OCI-LY1 (cell line): ENCODE measurements at regions not wholly inside any gene's neighbourhood (a gene's known extent, or its start where the extent isn't known, plus 50 kb on each side); places are given as distances from the start of the nearest gene placed in this dataset.

Source experiments
- H2AFZ ChIP-seq: fragments of 200-600 bp; sonication (generic), shearing (Covaris generic); 2 replicates; pipeline ENCODE4 v1.6.0; 2014; ENCODE audit warnings: antibody characterized with exemption, mild to moderate bottlenecking, low read length
- H3F3A ChIP-seq: fragments of 200-600 bp; sonication (generic), shearing (Covaris generic); 2 replicates; pipeline ENCODE4 v1.6.0; 2014; ENCODE audit warnings: mild to moderate bottlenecking, antibody characterized with exemption, low read length, moderate library complexity; ENCODE audit not compliant: insufficient read depth
- H3K27ac ChIP-seq: fragments of 200-600 bp; sonication (generic); 2 replicates; pipeline ENCODE4 v1.5.1; 2014; ENCODE audit warnings: low read length, mixed run types, mild to moderate bottlenecking, low read depth; ENCODE audit not compliant: poor library complexity, severe bottlenecking
- H3K27me3 ChIP-seq: fragments of 200-600 bp; sonication (generic); 2 replicates; pipeline ENCODE4 v1.6.0; 2014; ENCODE audit warnings: antibody characterized with exemption, mild to moderate bottlenecking, low read length, moderate library complexity; ENCODE audit not compliant: insufficient read depth
- H3K36me3 ChIP-seq: fragments of 200-600 bp; sonication (generic); 2 replicates; pipeline ENCODE4 v1.6.1; 2014; ENCODE audit warnings: mild to moderate bottlenecking, antibody characterized with exemption, low read length, moderate library complexity, mixed read lengths; ENCODE audit not compliant: insufficient read depth
- H3K4me1 ChIP-seq: fragments of 200-600 bp; sonication (generic); 2 replicates; pipeline ENCODE4 v1.5.1; 2014; ENCODE audit warnings: mild to moderate bottlenecking, low read length, moderate library complexity; ENCODE audit not compliant: insufficient read depth, severe bottlenecking
- H3K4me2 ChIP-seq: fragments of 200-600 bp; sonication (generic), shearing (Covaris generic); 2 replicates; pipeline ENCODE4 v1.6.1; 2014; ENCODE audit warnings: low read length
- H3K4me3 ChIP-seq: fragments of 200-600 bp; sonication (generic); 2 replicates; pipeline ENCODE4 v1.5.1; 2014; ENCODE audit warnings: low read length, low read depth, mild to moderate bottlenecking, mixed read lengths; ENCODE audit not compliant: poor library complexity, severe bottlenecking
- H3K79me2 ChIP-seq: fragments of 200-600 bp; shearing (Covaris generic); 2 replicates; pipeline ENCODE4 v1.6.1; 2016; ENCODE audit warnings: mixed run types, low read length, mixed read lengths; ENCODE audit not compliant: insufficient read depth
- H3K9ac ChIP-seq: fragments of 200-600 bp; sonication (generic), shearing (Covaris generic); 2 replicates; pipeline ENCODE4 v1.6.1; 2014; ENCODE audit warnings: mild to moderate bottlenecking, low read length, mixed read lengths
- H3K9me2 ChIP-seq: fragments of 200-600 bp; sonication (generic), shearing (Covaris generic); 2 replicates; pipeline ENCODE4 v1.6.1; 2014; ENCODE audit warnings: low read depth, mild to moderate bottlenecking, low read length, mixed read lengths
- H3K9me3 ChIP-seq: fragments of 200-600 bp; shearing (Covaris generic); 2 replicates; pipeline ENCODE4 v1.6.1; 2014; ENCODE audit warnings: low read length, mixed read lengths
- H4K20me1 ChIP-seq: fragments of 200-600 bp; sonication (generic), shearing (Covaris generic); 2 replicates; pipeline ENCODE4 v1.6.0; 2016; ENCODE audit warnings: mild to moderate bottlenecking, low read length; ENCODE audit not compliant: insufficient read depth
- EZH2 ChIP-seq: fragments of 200-600 bp; sonication (generic), shearing (Covaris generic); IDR thresholded peaks from 2 replicates; pipeline ENCODE4 v1.8.0; 2017; ENCODE audit warnings: borderline replicate concordance, mixed run types, mild to moderate bottlenecking, antibody characterized with exemption, low read length, moderate library complexity, mixed read lengths
- TF ChIP-seq, protein P1 (sequence below): fragments of 200-600 bp; sonication (generic), shearing (Covaris generic); IDR thresholded peaks from 2 replicates; pipeline ENCODE4 v1.5.1; 2017; ENCODE audit warnings: mild to moderate bottlenecking, antibody characterized with exemption, low read length, moderate library complexity, mixed read lengths

DNA sequence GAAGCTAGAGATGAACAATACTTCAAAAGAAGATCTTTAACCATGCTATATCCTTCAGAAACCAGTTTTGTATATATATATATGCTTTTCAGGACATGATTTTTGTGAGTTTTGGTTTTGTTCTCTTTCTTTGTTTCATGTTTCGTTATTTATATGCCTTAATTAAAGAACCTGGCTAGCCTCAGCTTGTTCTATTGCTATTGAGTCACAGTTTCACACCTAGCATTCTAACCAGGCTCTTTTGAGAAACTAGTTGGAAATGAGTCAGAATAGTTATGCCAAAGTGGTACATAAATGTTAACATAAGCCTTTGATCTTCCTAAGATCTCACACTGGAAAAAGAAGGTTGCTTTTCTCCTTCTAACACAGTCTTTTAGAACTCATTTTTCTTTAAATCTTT, 1925.2 kb downstream of the OLFM4 start:
- no peaks in the 10 kb centered on the region for H3K9me3 ChIP-seq
- no peak overlapping the region for H3K9ac ChIP-seq
- no peak overlapping the region for H3K4me3 ChIP-seq
- H3K4me1 ChIP-seq, result no peaks in the 10 kb centered on the region
- H4K20me1 ChIP-seq, result no peaks in the 10 kb centered on the region
- no peaks in the 10 kb centered on the region for H3K79me2 ChIP-seq
- no peak overlapping the region for H3K4me2 ChIP-seq
- no peaks in the 10 kb centered on the region for H3K9me2 ChIP-seq
- H3K27me3 ChIP-seq, result no peaks in the 10 kb centered on the region
- H2AFZ ChIP-seq, result no peak overlapping the region
- H3K27ac ChIP-seq, result no peak overlapping the region
- no peak for TF ChIP-seq EZH2
- TF ChIP-seq, protein P1, sequence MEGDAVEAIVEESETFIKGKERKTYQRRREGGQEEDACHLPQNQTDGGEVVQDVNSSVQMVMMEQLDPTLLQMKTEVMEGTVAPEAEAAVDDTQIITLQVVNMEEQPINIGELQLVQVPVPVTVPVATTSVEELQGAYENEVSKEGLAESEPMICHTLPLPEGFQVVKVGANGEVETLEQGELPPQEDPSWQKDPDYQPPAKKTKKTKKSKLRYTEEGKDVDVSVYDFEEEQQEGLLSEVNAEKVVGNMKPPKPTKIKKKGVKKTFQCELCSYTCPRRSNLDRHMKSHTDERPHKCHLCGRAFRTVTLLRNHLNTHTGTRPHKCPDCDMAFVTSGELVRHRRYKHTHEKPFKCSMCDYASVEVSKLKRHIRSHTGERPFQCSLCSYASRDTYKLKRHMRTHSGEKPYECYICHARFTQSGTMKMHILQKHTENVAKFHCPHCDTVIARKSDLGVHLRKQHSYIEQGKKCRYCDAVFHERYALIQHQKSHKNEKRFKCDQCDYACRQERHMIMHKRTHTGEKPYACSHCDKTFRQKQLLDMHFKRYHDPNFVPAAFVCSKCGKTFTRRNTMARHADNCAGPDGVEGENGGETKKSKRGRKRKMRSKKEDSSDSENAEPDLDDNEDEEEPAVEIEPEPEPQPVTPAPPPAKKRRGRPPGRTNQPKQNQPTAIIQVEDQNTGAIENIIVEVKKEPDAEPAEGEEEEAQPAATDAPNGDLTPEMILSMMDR, result no peak
- H3F3A ChIP-seq, result no peaks in the 10 kb centered on the region
- H3K36me3 ChIP-seq, result no peaks in the 10 kb centered on the region

DNA sequence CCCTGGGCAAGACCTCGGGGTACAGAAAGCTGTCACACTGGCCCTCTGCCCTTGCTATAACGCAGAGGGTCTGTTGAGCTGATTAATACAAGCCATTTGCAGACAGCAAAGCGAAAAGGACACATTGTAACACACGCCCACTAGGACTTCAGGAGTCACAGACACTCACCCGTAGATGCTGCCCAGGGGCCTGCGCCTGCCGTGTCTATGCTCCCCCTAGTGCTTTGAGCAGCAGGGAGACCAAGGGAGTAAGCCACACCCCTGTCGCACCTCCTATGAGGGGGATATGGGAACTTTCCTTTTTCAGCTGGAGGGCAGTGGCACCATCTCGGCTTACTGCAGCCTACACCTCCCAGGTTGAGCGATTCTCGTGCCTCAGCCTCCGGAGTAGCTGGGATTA, 1930.2 kb downstream of the OLFM4 start:
- H3K4me2 ChIP-seq, result no peak overlapping the region
- no peaks in the 10 kb centered on the region for H3F3A ChIP-seq
- H3K36me3 ChIP-seq, result no peaks in the 10 kb centered on the region
- H3K4me3 ChIP-seq, result no peak overlapping the region
- no peaks in the 10 kb centered on the region for H3K9me2 ChIP-seq
- H3K27me3 ChIP-seq, result no peaks in the 10 kb centered on the region
- no peaks in the 10 kb centered on the region for H3K9me3 ChIP-seq
- H3K9ac ChIP-seq, result no peak overlapping the region
- TF ChIP-seq, protein P1, result no peak
- no peak for TF ChIP-seq EZH2
- no peaks in the 10 kb centered on the region for H3K4me1 ChIP-seq
- no peaks in the 10 kb centered on the region for H3K79me2 ChIP-seq
- no peaks in the 10 kb centered on the region for H4K20me1 ChIP-seq
- H3K27ac ChIP-seq, result no peak overlapping the region
- no peak overlapping the region for H2AFZ ChIP-seq

DNA sequence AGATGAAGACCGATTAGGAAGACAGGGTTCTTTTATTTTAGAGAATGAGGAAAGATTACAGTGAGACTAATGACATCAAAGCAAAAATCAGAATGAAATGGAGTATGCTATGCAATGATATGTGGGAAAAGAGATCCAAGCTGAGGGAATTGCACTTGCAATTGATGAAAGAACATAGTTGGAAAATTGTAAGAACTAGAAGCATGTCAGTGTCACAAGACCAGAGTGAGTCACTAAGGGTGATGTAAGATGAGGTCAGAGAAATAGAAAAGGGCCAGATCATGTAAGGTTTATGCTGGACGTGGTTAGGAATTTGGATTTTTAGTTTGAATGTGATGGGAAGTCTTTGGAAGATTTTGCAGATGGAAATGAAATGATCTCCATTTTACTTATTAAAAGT, 1937.3 kb downstream of the OLFM4 start:
- Histone ChIP-seq H3K9me2 (no peaks in the 10 kb centered on the region), H3K9me3 (no peaks in the 10 kb centered on the region), H3F3A (no peaks in the 10 kb centered on the region), H2AFZ (no peak overlapping the region), H3K27ac (no peak overlapping the region), H3K36me3 (no peaks in the 10 kb centered on the region), H3K4me2 (no peak overlapping the region), H3K79me2 (no peaks in the 10 kb centered on the region), H3K9ac (no peak overlapping the region), H3K4me3 (no peak overlapping the region), H4K20me1 (no peaks in the 10 kb centered on the region), H3K27me3 (no peaks in the 10 kb centered on the region), H3K4me1 (no peaks in the 10 kb centered on the region)
- TF ChIP-seq, protein P1, result no peak
- TF ChIP-seq EZH2, result no peak
